ENCODE measurements at regions not wholly inside any gene's neighbourhood (a gene's known extent, or its start where the extent isn't known, plus 50 kb on each side); places are given as distances from the start of the nearest gene placed in this dataset.

DNA sequence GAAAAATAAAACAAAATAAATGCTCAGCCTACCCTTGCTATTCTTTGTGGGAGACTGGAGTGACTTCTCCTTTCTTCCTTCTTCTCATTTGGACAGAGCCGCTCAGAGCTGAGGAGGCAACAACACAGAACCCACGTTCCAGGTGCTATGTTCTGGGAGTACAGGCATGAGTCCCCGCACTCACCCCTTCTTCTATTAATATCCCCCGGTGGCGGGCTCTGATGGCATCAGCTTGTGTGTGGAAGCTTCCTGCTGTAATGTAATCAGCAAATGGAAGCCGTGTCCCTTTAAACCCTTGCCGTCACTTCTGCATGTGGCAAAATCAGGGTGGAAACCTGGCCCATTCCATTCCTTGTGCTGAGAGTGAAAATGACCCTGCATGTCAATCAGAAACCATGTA, 116.9 kb upstream of the ADARB2 start:
- no peak for DNase-seq
- H3K4me3 ChIP-seq, result no peak overlapping the region
- no peaks in the 10 kb centered on the region for H3K4me1 ChIP-seq
- in situ Hi-C loops (cut with MboI; ENCODE audit: low pct_ligation_motif_present in 1 of 4, low pct_unique_long_range_greater_than_20kb in 1 of 4, low sequenced_read_pairs in 3 of 4), result no loop called here
- H3K9me3 ChIP-seq, result peaks cover 0 to under 1% of the 10 kb centered on the region in 2 donors
- intact Hi-C loops (cut with DNase I; ENCODE audit: low total_unique reads), result no loop called here
- H3K27me3 ChIP-seq, result no peaks in the 10 kb centered on the region
- H3K36me3 ChIP-seq, result no peaks in the 10 kb centered on the region
- no peak overlapping the region for H3K27ac ChIP-seq
- no peak for TF ChIP-seq POLR2AphosphoS5 (IDR thresholded peaks at IDR 0.05)
- no peak for TF ChIP-seq EP300 (IDR thresholded peaks at IDR 0.05; ENCODE audit: low read depth)
- TF ChIP-seq POLR2A (IDR thresholded peaks at IDR 0.05), result no peak
- TF ChIP-seq CTCF (IDR thresholded peaks at IDR 0.05), result no peak
- 86 to 88% methylated on average over 4 to 7 of the region's 7 CpGs for WGBS, 2 donors (ENCODE audit: low coverage in 1 of 2)

- Histone ChIP-seq H3K9me3 (peaks cover 0 to 5% of the 10 kb centered on the region in 2 donors), H3K4me3 (no peak overlapping the region), H3K27me3 (no peaks in the 10 kb centered on the region), H3K4me1 (no peaks in the 10 kb centered on the region), H3K27ac (no peak overlapping the region), H3K36me3 (no peaks in the 10 kb centered on the region)
- DNase-seq, result no peak
- in situ Hi-C loops (cut with MboI; ENCODE audit: low pct_ligation_motif_present in 1 of 4, low pct_unique_long_range_greater_than_20kb in 1 of 4, low sequenced_read_pairs in 3 of 4), result no loop called here
- intact Hi-C loops (cut with DNase I; ENCODE audit: low total_unique reads), result no loop called here
- 91 to 95% methylated on average over 11 to 12 of the region's 12 CpGs for WGBS, 2 donors (ENCODE audit: low coverage in 1 of 2)
- TF ChIP-seq EP300 (IDR thresholded peaks at IDR 0.05; ENCODE audit: low read depth), result no peak
These were observed 116.5 kb upstream of the ADARB2 start for GRCh38 chr10:1853801-1854200.

DNA sequence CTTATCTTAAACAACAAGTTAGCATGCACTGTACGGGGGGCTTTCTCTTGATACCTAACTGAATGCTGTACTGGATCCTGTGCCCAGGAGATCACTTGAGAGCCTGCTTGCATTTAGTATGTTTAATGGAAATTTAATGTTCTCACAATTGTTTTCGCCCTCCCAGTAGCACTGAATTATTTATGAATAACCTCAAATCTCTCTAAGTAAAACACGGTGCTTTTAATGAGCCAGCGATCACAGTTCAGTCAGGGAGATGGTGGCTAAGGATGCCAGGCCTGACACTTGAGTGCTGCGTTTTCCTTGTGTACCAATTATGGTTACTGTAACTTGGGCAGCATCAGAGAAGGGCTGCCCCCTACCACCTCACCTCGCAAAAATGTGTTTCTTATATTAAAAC, 115.5 kb upstream of the ADARB2 start:
- Histone ChIP-seq H3K36me3 (no peaks in the 10 kb centered on the region), H3K27ac (no peak overlapping the region), H3K4me3 (no peak overlapping the region), H3K27me3 (no peaks in the 10 kb centered on the region), H3K9me3 (peaks cover 0 to 5% of the 10 kb centered on the region in 2 donors), H3K4me1 (no peaks in the 10 kb centered on the region)
- in situ Hi-C loops (cut with MboI; ENCODE audit: low pct_ligation_motif_present in 1 of 4, low pct_unique_long_range_greater_than_20kb in 1 of 4, low sequenced_read_pairs in 3 of 4), result no loop called here
- 86 to 92% methylated on average over 6 of the region's 6 CpGs for WGBS, 2 donors (ENCODE audit: low coverage in 1 of 2)
- intact Hi-C loops (cut with DNase I; ENCODE audit: low total_unique reads), result no loop called here
- DNase-seq, result no peak
- TF ChIP-seq POLR2A (IDR thresholded peaks at IDR 0.05) (no peak), EP300 (IDR thresholded peaks at IDR 0.05; ENCODE audit: low read depth) (no peak), POLR2AphosphoS5 (IDR thresholded peaks at IDR 0.05) (no peak), CTCF (IDR thresholded peaks at IDR 0.05) (no peak)

- intact Hi-C loops (cut with DNase I; ENCODE audit: low total_unique reads) (no loop called here), in situ Hi-C loops (cut with MboI; ENCODE audit: low pct_ligation_motif_present in 1 of 4, low pct_unique_long_range_greater_than_20kb in 1 of 4, low sequenced_read_pairs in 3 of 4) (no loop called here)
- no peak for DNase-seq
- H3K27me3 ChIP-seq, result no peaks in the 10 kb centered on the region
- no peak overlapping the region for H3K4me3 ChIP-seq
- WGBS, 2 donors (ENCODE audit: low coverage in 1 of 2), result 94 to 97% methylated on average over 6 to 8 of the region's 8 CpGs
- H3K27ac ChIP-seq, result no peak overlapping the region
- no peaks in the 10 kb centered on the region for H3K36me3 ChIP-seq
- TF ChIP-seq CTCF (IDR thresholded peaks at IDR 0.05) (no peak), POLR2A (IDR thresholded peaks at IDR 0.05) (no peak), EP300 (IDR thresholded peaks at IDR 0.05; ENCODE audit: low read depth) (no peak), POLR2AphosphoS5 (IDR thresholded peaks at IDR 0.05) (no peak)
- no peaks in the 10 kb centered on the region for H3K4me1 ChIP-seq
- H3K9me3 ChIP-seq, result peaks cover 0 to 5% of the 10 kb centered on the region in 2 donors
These were observed 114.4 kb upstream of the ADARB2 start for GRCh38 chr10:1851762-1852161.

DNA sequence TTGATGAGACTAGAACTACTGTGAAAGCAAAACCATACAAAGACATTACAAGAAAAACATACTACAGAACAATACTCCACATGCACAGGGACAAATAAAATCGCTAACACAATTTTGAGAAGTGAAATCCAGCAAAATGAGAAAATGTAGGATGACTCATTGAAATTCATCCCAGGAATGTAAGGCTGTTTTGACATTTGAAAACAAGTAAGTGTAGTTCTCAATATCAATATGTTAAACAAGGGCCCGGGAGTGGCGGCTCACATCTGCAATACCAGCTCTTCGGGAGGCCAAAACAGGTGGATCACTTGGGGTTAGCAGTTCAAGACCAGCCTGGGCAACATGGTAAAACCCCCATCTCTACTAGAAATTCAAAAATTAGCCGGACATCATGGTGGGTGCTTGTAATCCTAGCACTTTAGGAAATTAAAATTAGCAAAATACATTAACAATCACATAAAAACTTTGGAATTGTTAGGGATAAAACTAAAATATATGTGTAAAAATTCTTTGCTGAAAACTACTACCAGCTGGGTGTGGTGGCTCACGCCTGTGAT, 113.7 kb upstream of the ADARB2 start:
- intact Hi-C loops (cut with DNase I; ENCODE audit: low total_unique reads), result no loop called here
- in situ Hi-C loops (cut with MboI; ENCODE audit: low pct_ligation_motif_present in 1 of 4, low pct_unique_long_range_greater_than_20kb in 1 of 4, low sequenced_read_pairs in 3 of 4), result no loop called here

More for the DNA sequence above, 113.7 kb upstream of the ADARB2 start:
- no peaks in the 10 kb centered on the region for H3K4me1 ChIP-seq
- TF ChIP-seq POLR2AphosphoS5 (IDR thresholded peaks at IDR 0.05) (no peak), CTCF (IDR thresholded peaks at IDR 0.05) (no peak), EP300 (IDR thresholded peaks at IDR 0.05; ENCODE audit: low read depth) (no peak), POLR2A (IDR thresholded peaks at IDR 0.05) (no peak)
- no peaks in the 10 kb centered on the region for H3K27me3 ChIP-seq
- DNase-seq, result no peak
- no peak overlapping the region for H3K4me3 ChIP-seq
- H3K36me3 ChIP-seq, result no peaks in the 10 kb centered on the region
- 73 to 87% methylated on average over 5 to 6 of the region's 6 CpGs for WGBS, 2 donors (ENCODE audit: low coverage in 1 of 2)
- H3K9me3 ChIP-seq, result peaks cover 0 to 5% of the 10 kb centered on the region in 2 donors
- H3K27ac ChIP-seq, result no peak overlapping the region
